Neutrophil (primary cell): ENCODE measurements at regions not wholly inside any gene's neighbourhood (a gene's known extent, or its start where the extent isn't known, plus 50 kb on each side); places are given as distances from the start of the nearest gene placed in this dataset.
"Not testable (repeated sequence)": the region's sequence is repeated elsewhere in the genome, so short reads cannot be mapped to it uniquely, and the experiment has no call there.

Source experiments
- H3K27ac ChIP-seq: fragments of 200-600 bp; sonication (generic); 2 replicates; pipeline ENCODE4 v1.5.1; 2016; ENCODE audit warnings: mild to moderate bottlenecking, moderate library complexity
- H3K27me3 ChIP-seq: fragments of 200-600 bp; sonication (generic); 2 replicates; pipeline ENCODE4 v1.6.0; 2016; ENCODE audit warnings: mild to moderate bottlenecking
- H3K36me3 ChIP-seq: fragments of 200-600 bp; sonication (generic); 2 replicates; pipeline ENCODE4 v1.5.1; 2017
- H3K4me1 ChIP-seq, 2 experiments: fragments of 200-600 bp in 1 of 2; sonication (generic) in 1 of 2; 1 replicate in 1 of 2; 2 replicates in 1 of 2; pipeline versions ENCODE4 v1.5.1 to v1.6.1; 2013 to 2016; ENCODE audit warnings: low read depth in 1 of 2, low read length in 1 of 2, mild to moderate bottlenecking in 1 of 2, moderate library complexity in 1 of 2; ENCODE audit not compliant: control insufficient read depth in 1 of 2, insufficient read depth in 1 of 2
- H3K4me3 ChIP-seq, 2 experiments: fragments of 200-600 bp in 1 of 2; sonication (generic) in 1 of 2; 1 replicate in 1 of 2; 2 replicates in 1 of 2; pipeline ENCODE4 v1.5.1; 2013 to 2016; ENCODE audit warnings: low read depth in 1 of 2, low read length in 1 of 2, mild to moderate bottlenecking in 1 of 2, moderate library complexity in 1 of 2
- H3K9me3 ChIP-seq: fragments of 200-600 bp; sonication (generic); 2 replicates; pipeline ENCODE4 v1.5.1; 2016
- CTCF ChIP-seq: fragments of 200-600 bp; sonication (generic); IDR thresholded peaks from 2 replicates; pipeline ENCODE4 v1.5.1; 2016; ENCODE audit warnings: antibody characterized with exemption

- Histone ChIP-seq H3K27ac (no peak overlapping the region), H3K27me3 (peaks cover 7% of the 10 kb centered on the region), H3K4me3 (no peak overlapping the region), H3K9me3 (no peaks in the 10 kb centered on the region), H3K36me3 (no peaks in the 10 kb centered on the region), H3K4me1 (no peaks in the 10 kb centered on the region)
- TF ChIP-seq CTCF: no peak
Measured at GRCh38 chr11:69587454-69588090, 53.4 kb upstream of the CCND1 start.

- Histone ChIP-seq H3K4me3 (no peak overlapping the region), H3K4me1 (no peaks in the 10 kb centered on the region), H3K9me3 (no peaks in the 10 kb centered on the region), H3K27me3 (peaks cover 1% of the 10 kb centered on the region), H3K27ac (no peak overlapping the region), H3K36me3 (no peaks in the 10 kb centered on the region)
- no peak for TF ChIP-seq CTCF
Measured at GRCh38 chr11:69588270-69588669, 52.7 kb upstream of the CCND1 start.

- H3K27me3 ChIP-seq, H3K4me3 ChIP-seq, H3K9me3 ChIP-seq, H3K4me1 ChIP-seq, H3K27ac ChIP-seq, H3K36me3 ChIP-seq: not testable (repeated sequence)
Measured at GRCh38 chr11:69590088-69590487, 50.9 kb upstream of the CCND1 start.
